ENCODE measurements at regions not wholly inside any gene's neighbourhood (a gene's known extent, or its start where the extent isn't known, plus 50 kb on each side); places are given as distances from the start of the nearest gene placed in this dataset.

DNA sequence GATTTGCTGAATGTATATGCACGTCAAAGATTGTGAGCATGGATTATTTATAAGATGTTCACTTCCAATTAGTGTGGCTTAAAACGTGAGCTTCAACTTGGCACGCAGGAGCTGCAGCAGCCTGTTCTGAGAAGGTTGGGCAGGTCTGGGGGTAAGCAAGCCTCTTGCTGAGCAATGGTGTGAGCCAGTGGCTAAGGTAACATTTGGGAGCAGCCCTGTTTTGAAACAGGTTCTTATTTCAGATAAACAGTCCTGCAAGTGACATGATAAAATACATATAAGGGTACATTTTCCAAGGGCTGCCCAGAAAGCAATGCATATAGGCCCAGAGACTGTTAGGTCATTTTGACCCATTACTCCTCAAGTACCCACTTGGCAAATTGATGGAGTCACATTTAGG is 415.3 kb downstream of the ZNF521 start:
- Mint-ChIP-seq H3K4me3 (ENCODE audit: low read depth, unreplicated experiment) (no peak overlapping the region), H3K27ac (ENCODE audit: unreplicated experiment) (no peak overlapping the region), H3K36me3 (ENCODE audit: insufficient read depth, unreplicated experiment) (no peaks in the 10 kb centered on the region), H3K9me3 (ENCODE audit: low read depth, unreplicated experiment) (no peaks in the 10 kb centered on the region), H3K4me1 (ENCODE audit: low read depth, unreplicated experiment) (no peaks in the 10 kb centered on the region), H3K27me3 (ENCODE audit: unreplicated experiment) (peaks cover 24% of the 10 kb centered on the region)
- TF ChIP-seq, protein P1, sequence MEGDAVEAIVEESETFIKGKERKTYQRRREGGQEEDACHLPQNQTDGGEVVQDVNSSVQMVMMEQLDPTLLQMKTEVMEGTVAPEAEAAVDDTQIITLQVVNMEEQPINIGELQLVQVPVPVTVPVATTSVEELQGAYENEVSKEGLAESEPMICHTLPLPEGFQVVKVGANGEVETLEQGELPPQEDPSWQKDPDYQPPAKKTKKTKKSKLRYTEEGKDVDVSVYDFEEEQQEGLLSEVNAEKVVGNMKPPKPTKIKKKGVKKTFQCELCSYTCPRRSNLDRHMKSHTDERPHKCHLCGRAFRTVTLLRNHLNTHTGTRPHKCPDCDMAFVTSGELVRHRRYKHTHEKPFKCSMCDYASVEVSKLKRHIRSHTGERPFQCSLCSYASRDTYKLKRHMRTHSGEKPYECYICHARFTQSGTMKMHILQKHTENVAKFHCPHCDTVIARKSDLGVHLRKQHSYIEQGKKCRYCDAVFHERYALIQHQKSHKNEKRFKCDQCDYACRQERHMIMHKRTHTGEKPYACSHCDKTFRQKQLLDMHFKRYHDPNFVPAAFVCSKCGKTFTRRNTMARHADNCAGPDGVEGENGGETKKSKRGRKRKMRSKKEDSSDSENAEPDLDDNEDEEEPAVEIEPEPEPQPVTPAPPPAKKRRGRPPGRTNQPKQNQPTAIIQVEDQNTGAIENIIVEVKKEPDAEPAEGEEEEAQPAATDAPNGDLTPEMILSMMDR (IDR thresholded peaks at IDR 0.05; ENCODE audit: unreplicated experiment) = no peak
- BruUV-seq (replicated peaks) = no TSS peak
- no peak for DNase-seq
- intact Hi-C loops (cut with micrococcal nuclease; ENCODE audit: unreplicated experiment) = no loop called here
- CTCF ChIA-PET = no interaction called here

DNA sequence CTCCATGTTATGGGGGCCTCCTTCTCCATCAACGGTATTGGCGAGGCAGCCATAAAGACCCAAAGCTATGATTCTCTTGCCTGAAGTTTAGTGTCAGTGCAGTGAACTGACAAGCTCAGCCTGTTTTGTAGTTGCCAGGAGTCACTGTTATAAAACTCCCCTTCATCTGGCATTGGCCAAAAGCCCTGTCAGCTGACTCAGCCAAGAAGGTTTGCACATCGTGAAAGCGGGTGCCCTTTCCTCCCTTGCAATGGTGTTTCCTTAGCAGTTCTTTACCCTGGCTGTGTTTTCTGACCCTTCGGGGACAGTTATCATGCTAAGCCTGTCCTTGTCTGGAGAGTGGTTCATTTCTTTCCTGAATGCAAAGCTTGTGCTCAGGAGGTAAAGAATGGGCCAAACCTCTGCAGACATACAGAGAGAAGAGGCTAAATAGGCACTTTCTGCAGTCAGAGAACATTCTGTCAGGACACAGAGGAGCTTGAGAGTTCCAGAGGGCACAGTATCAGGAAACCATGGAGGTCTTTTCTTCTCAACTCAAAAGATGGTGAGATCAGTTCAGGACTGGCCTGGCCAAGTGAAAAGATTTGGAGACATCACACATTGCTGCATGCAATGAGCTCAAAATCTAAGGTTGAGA is 414.2 kb downstream of the ZNF521 start:
- Mint-ChIP-seq H3K4me1 (ENCODE audit: low read depth, unreplicated experiment) (no peaks in the 10 kb centered on the region), H3K27me3 (ENCODE audit: unreplicated experiment) (peaks cover 27% of the 10 kb centered on the region), H3K27ac (ENCODE audit: unreplicated experiment) (no peak overlapping the region), H3K4me3 (ENCODE audit: low read depth, unreplicated experiment) (no peak overlapping the region), H3K9me3 (ENCODE audit: low read depth, unreplicated experiment) (no peaks in the 10 kb centered on the region), H3K36me3 (ENCODE audit: insufficient read depth, unreplicated experiment) (no peaks in the 10 kb centered on the region)
- intact Hi-C loops (cut with micrococcal nuclease; ENCODE audit: unreplicated experiment) = no loop called here
- BruUV-seq (replicated peaks) = no TSS peak
- CTCF ChIA-PET = no interaction called here
- TF ChIP-seq, protein P1 (IDR thresholded peaks at IDR 0.05; ENCODE audit: unreplicated experiment) = no peak
- no peak for DNase-seq

- H3K27ac Mint-ChIP-seq (ENCODE audit: unreplicated experiment) = no peak overlapping the region
- no peaks in the 10 kb centered on the region for H3K9me3 Mint-ChIP-seq (ENCODE audit: low read depth, unreplicated experiment)
- H3K4me1 Mint-ChIP-seq (ENCODE audit: low read depth, unreplicated experiment) = no peaks in the 10 kb centered on the region
These were observed 411.6 kb downstream of the ZNF521 start for GRCh38 chr18:24940416-24940815.

GRCh38 chr18:24941174-24941951 is 410.6 kb downstream of the ZNF521 start:
- DNase-seq = no peak

More at GRCh38 chr18:24940416-24940815, 411.6 kb downstream of the ZNF521 start:
- intact Hi-C loops (cut with micrococcal nuclease; ENCODE audit: unreplicated experiment) = no loop called here
- no peak overlapping the region for H3K4me3 Mint-ChIP-seq (ENCODE audit: low read depth, unreplicated experiment)
- CTCF ChIA-PET = no interaction called here
- H3K27me3 Mint-ChIP-seq (ENCODE audit: unreplicated experiment) = peaks cover 45% of the 10 kb centered on the region
- no peak for DNase-seq
- TF ChIP-seq, protein P1 (IDR thresholded peaks at IDR 0.05; ENCODE audit: unreplicated experiment) = no peak
- no peaks in the 10 kb centered on the region for H3K36me3 Mint-ChIP-seq (ENCODE audit: insufficient read depth, unreplicated experiment)
- BruUV-seq (replicated peaks) = no TSS peak

More at GRCh38 chr18:24941174-24941951, 410.6 kb downstream of the ZNF521 start:
- peaks cover 38% of the 10 kb centered on the region for H3K27me3 Mint-ChIP-seq (ENCODE audit: unreplicated experiment)
- no peak overlapping the region for H3K27ac Mint-ChIP-seq (ENCODE audit: unreplicated experiment)
- no peaks in the 10 kb centered on the region for H3K4me1 Mint-ChIP-seq (ENCODE audit: low read depth, unreplicated experiment)
- CTCF ChIA-PET = no interaction called here
- intact Hi-C loops (cut with micrococcal nuclease; ENCODE audit: unreplicated experiment) = no loop called here
- H3K9me3 Mint-ChIP-seq (ENCODE audit: low read depth, unreplicated experiment) = no peaks in the 10 kb centered on the region
- TF ChIP-seq, protein P1 (IDR thresholded peaks at IDR 0.05; ENCODE audit: unreplicated experiment) = no peak
- no peak overlapping the region for H3K4me3 Mint-ChIP-seq (ENCODE audit: low read depth, unreplicated experiment)
- no peaks in the 10 kb centered on the region for H3K36me3 Mint-ChIP-seq (ENCODE audit: insufficient read depth, unreplicated experiment)
- no TSS peak for BruUV-seq (replicated peaks)
